ENCODE measurements at regions not wholly inside any gene's neighbourhood (a gene's known extent, or its start where the extent isn't known, plus 50 kb on each side); places are given as distances from the start of the nearest gene placed in this dataset.

DNA sequence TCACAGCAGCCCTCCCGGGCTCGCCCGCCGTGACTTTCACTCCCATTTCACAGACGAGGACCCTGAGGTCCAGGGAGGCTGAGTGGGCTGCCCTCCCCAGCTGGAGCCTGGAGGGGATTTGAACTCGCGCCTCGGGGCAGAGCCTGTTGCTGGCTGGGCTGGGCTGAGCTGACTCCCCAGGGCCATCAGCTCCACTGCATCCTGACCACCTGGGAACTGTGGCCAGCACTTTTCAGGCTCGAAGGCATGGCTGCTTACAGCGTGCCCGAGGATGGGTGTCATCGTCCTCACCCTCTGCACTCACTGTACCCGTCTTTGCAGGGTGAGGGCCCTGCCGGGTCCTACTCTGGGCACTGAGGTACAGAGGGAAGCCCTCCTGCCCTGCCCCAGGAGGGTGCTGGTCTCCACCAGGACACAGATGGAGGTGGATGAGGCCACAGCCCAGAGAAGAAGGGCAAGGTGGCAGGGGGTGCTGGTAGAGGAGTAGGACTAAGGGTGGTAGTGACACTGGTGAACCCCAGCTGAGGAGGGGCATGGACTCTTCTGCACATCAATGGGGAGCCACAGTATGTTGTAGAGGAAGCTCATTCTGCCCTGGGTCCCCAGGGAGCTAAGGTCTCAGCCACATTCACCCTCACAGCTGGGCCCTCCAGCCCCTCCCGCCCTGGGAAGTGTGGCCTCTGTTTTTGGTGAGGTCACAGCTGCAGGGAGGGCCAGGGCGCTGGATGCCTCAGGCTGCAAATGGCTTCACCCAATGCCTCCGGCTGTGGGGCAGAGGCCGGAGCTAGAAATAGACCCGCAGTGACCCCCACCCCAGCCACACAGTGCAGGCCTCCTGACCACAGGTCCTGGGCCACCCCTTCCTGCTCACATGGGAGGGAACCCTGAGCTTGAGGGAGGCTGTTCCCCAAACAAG lies 365.1 kb upstream of the SFSWAP start:
- H3K27me3 ChIP-seq = peaks cover 0 to 37% (median 9%) of the 10 kb centered on the region in 3 donors
- no peaks in the 10 kb centered on the region for H3K36me3 ChIP-seq
- no peaks in the 10 kb centered on the region for H3K4me1 ChIP-seq
- H3K4me3 ChIP-seq = no peak overlapping the region
- DNase-seq = no peak
- H3K9me3 ChIP-seq = no peaks in the 10 kb centered on the region
- intact Hi-C loops (cut with DNase I) = no loop called here
- TF ChIP-seq EP300 (IDR thresholded peaks at IDR 0.05) = no peak
- TF ChIP-seq, protein P1, sequence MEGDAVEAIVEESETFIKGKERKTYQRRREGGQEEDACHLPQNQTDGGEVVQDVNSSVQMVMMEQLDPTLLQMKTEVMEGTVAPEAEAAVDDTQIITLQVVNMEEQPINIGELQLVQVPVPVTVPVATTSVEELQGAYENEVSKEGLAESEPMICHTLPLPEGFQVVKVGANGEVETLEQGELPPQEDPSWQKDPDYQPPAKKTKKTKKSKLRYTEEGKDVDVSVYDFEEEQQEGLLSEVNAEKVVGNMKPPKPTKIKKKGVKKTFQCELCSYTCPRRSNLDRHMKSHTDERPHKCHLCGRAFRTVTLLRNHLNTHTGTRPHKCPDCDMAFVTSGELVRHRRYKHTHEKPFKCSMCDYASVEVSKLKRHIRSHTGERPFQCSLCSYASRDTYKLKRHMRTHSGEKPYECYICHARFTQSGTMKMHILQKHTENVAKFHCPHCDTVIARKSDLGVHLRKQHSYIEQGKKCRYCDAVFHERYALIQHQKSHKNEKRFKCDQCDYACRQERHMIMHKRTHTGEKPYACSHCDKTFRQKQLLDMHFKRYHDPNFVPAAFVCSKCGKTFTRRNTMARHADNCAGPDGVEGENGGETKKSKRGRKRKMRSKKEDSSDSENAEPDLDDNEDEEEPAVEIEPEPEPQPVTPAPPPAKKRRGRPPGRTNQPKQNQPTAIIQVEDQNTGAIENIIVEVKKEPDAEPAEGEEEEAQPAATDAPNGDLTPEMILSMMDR (IDR thresholded peaks at IDR 0.05) = no peak
- no peak for TF ChIP-seq POLR2A (IDR thresholded peaks at IDR 0.05)
- no peak for TF ChIP-seq POLR2AphosphoS5 (IDR thresholded peaks at IDR 0.05)
- WGBS, 2 donors = 71 to 80% methylated on average over 16 to 17 of the region's 19 CpGs
- no peak overlapping the region for H3K27ac ChIP-seq

DNA sequence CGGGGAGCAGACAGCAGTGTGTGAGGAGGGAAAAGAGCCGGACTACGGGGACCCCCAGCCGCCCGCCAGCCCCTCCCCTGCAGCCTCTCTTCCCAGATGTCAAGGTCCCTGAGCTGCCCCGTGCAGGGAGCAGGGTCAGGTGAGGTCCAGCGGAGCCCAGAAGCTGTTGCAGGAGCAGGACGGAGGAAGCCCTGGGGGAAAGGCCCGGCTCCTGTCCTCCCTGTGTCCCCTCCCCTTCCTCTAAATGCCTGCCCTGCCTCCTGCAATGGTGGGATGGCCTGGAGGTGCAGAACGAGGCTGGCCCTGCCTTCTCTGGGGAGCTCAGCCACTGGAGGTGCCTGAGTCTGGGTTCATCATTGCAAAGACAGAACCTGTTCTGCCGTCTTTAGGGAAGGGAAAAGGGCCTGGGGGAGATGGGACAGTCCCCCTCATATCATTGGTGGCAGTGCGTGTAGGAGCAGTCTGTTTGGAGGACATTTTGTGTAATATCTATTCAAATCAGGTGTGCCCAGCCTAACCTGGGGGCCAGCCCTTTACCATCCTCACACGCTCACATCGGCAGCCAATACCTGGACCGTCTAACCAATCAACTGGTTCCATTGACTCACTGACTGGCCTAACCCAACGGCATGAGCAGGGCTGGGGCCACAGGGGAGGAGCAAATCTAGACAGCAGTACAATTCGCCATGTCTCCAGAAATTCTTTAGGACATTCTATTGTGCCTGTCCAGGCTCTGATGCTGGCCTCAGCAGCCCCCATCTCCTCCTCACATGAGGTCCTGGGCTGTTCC lies 364.1 kb upstream of the SFSWAP start:
- Histone ChIP-seq H3K27ac (no peak overlapping the region), H3K4me3 (no peak overlapping the region), H3K27me3 (peaks cover 0 to 37% (median 9%) of the 10 kb centered on the region in 3 donors), H3K36me3 (no peaks in the 10 kb centered on the region), H3K4me1 (no peaks in the 10 kb centered on the region), H3K9me3 (no peaks in the 10 kb centered on the region)
- intact Hi-C loops (cut with DNase I) = no loop called here
- TF ChIP-seq, protein P1 (IDR thresholded peaks at IDR 0.05) = no peak
- no peak for TF ChIP-seq POLR2A (IDR thresholded peaks at IDR 0.05)
- no peak for TF ChIP-seq EP300 (IDR thresholded peaks at IDR 0.05)
- no peak for TF ChIP-seq POLR2AphosphoS5 (IDR thresholded peaks at IDR 0.05)
- WGBS, 2 donors = 52 to 56% methylated on average over 16 to 17 of the region's 17 CpGs
- DNase-seq = no peak

DNA sequence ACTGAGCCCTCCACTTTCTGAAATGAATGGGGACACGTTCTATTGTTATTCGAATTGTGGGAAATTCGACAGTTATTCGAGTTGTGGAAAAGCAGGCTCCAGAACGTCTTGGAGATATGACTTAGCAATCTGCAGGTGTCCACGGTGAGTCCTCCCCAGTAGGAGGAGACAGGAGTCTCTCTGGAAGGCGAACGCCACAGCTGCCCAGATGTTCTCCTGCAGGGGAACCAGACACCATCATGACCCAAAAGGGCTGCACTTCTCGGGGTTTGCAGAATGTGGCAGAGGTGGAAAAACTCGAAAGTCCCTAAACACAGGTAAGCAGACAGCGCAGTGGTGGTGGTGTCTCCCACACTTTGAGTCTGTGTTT lies 363.6 kb upstream of the SFSWAP start:
- Histone ChIP-seq H3K27ac (no peak overlapping the region), H3K4me1 (no peaks in the 10 kb centered on the region), H3K27me3 (peaks cover 0 to 37% (median 9%) of the 10 kb centered on the region in 3 donors), H3K4me3 (no peak overlapping the region), H3K36me3 (no peaks in the 10 kb centered on the region), H3K9me3 (no peaks in the 10 kb centered on the region)
- WGBS, 2 donors = 78 to 80% methylated on average over 11 of the region's 11 CpGs
- no peak for TF ChIP-seq POLR2AphosphoS5 (IDR thresholded peaks at IDR 0.05)
- no peak for TF ChIP-seq EP300 (IDR thresholded peaks at IDR 0.05)
- TF ChIP-seq POLR2A (IDR thresholded peaks at IDR 0.05) = no peak
- TF ChIP-seq, protein P1 (IDR thresholded peaks at IDR 0.05) = no peak
- intact Hi-C loops (cut with DNase I) = no loop called here
- DNase-seq = no peak

DNA sequence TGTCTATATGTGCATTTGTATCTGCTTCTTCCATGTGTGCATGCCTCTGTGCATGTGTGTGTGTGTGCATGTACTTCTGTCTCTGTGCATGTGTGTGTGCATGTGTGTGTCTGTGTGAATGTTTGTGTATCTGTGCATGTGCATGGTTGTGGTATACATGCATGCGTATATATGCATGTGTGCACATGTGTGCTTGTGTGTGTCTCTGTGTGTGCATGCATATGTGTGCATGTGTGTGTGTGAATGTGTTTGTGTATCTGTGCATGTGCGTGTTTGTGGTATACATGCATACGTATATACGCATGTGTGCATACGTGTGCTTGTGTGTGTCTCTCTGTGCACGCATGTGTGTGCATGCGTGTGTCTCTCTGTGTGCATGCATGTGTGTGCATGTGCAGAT lies 363.2 kb upstream of the SFSWAP start:
- no peaks in the 10 kb centered on the region for H3K9me3 ChIP-seq
- no peak overlapping the region for H3K4me3 ChIP-seq
- no peak for DNase-seq
- intact Hi-C loops (cut with DNase I) = no loop called here
- peaks cover 0 to 37% (median 9%) of the 10 kb centered on the region in 3 donors for H3K27me3 ChIP-seq
- H3K4me1 ChIP-seq = no peaks in the 10 kb centered on the region
- TF ChIP-seq POLR2AphosphoS5 (IDR thresholded peaks at IDR 0.05) = no peak
- no peak for TF ChIP-seq EP300 (IDR thresholded peaks at IDR 0.05)
- TF ChIP-seq, protein P1 (IDR thresholded peaks at IDR 0.05) = no peak
- no peak for TF ChIP-seq POLR2A (IDR thresholded peaks at IDR 0.05)
- no peak overlapping the region for H3K27ac ChIP-seq
- H3K36me3 ChIP-seq = no peaks in the 10 kb centered on the region
- 95 to 97% methylated on average over 7 of the region's 7 CpGs for WGBS, 2 donors
